IMR-90 (cell line): ENCODE measurements at regions not wholly inside any gene's neighbourhood (a gene's known extent, or its start where the extent isn't known, plus 50 kb on each side); places are given as distances from the start of the nearest gene placed in this dataset.
A peak's percentile ranks its signal among the peaks of the same experiment; 100 is the strongest.

ENCODE experiments used
- ATAC-seq: fragments of 200-7000 bp; cut with Tn5 transposase; 2 replicates; pipeline ENCODE4 v1.9.1; 2020; ENCODE audit warnings: low read depth, mild to moderate bottlenecking, moderate library complexity
- BruUV-seq: library from RNA; stranded (reverse); fragments of 400-500 nt; replicated peaks from 2 replicates; lab custom pipeline; 2021; lab: Mats Ljungman, UMichigan
- CTCF ChIA-PET: fragments of 300-600 bp; formaldehyde crosslinking; extraction: SDS; loops from one replicate; lab custom pipeline; 2021; ENCODE audit warnings: antibody characterized with exemption; lab: Yijun Ruan, JAX
- POLR2A ChIA-PET: fragments of 300-600 bp; sonication (Branson Sonifier 250); formaldehyde crosslinking; loops from one replicate; lab custom pipeline; 2022; ENCODE audit warnings: antibody characterized with exemption; ENCODE audit not compliant: unreplicated experiment; lab: Charles Lee
- DNase-seq: peaks from one replicate; pipeline ENCODE4 v3.0.0; 2013
- H2AFZ ChIP-seq: replicated peaks from 2 replicates; pipeline ENCODE3; 2013; ENCODE audit warnings: low read length, mild to moderate bottlenecking; ENCODE audit not compliant: poor library complexity
- H2AK5ac ChIP-seq: 2 replicates; pipeline ENCODE4 v1.6.1; 2013; ENCODE audit warnings: low read depth, low read length, inconsistent platforms
- H2AK9ac ChIP-seq: replicated peaks from 2 replicates; pipeline ENCODE3; 2013; ENCODE audit warnings: mild to moderate bottlenecking, low read depth, low read length, moderate library complexity; ENCODE audit not compliant: poor library complexity
- H2BK120ac ChIP-seq: 2 replicates; pipeline ENCODE4 v1.6.1; 2013; ENCODE audit warnings: low read depth, low read length, inconsistent platforms
- H2BK15ac ChIP-seq: 3 replicates; pipeline ENCODE4 v1.6.1; 2013; ENCODE audit warnings: low read depth, low read length, inconsistent platforms
- H2BK20ac ChIP-seq: 2 replicates; pipeline ENCODE4 v1.6.1; 2013; ENCODE audit warnings: low read depth, mild to moderate bottlenecking, inconsistent platforms, low read length, moderate library complexity
- H2BK5ac ChIP-seq: 2 replicates; pipeline ENCODE4 v1.6.1; 2013; ENCODE audit warnings: mild to moderate bottlenecking, low read depth, low read length, inconsistent platforms; ENCODE audit not compliant: poor library complexity, severe bottlenecking
- H3K14ac ChIP-seq: replicated peaks from 2 replicates; pipeline ENCODE4 v1.6.1; 2013; ENCODE audit warnings: low read depth, low read length, inconsistent platforms
- H3K18ac ChIP-seq: 2 replicates; pipeline ENCODE4 v1.6.1; 2013; ENCODE audit warnings: low read depth, low read length, control low read depth
- H3K23ac ChIP-seq: 2 replicates; pipeline ENCODE4 v1.6.1; 2013; ENCODE audit warnings: low read depth, low read length, inconsistent platforms
- H3K27ac ChIP-seq: 2 replicates; pipeline ENCODE4 v1.5.1; 2013; ENCODE audit warnings: mild to moderate bottlenecking, control low read depth, low read length; ENCODE audit not compliant: insufficient read depth
- H3K27me3 ChIP-seq: 2 replicates; pipeline ENCODE4 v1.6.1; 2013; ENCODE audit warnings: low read length; ENCODE audit not compliant: control insufficient read depth, insufficient read depth
- H3K36me3 ChIP-seq: 2 replicates; pipeline ENCODE4 v1.6.1; 2013; ENCODE audit warnings: low read length, mixed read lengths; ENCODE audit not compliant: control insufficient read depth, insufficient read depth
- H3K4ac ChIP-seq: 2 replicates; pipeline ENCODE4 v1.6.1; 2013; ENCODE audit warnings: low read depth, low read length, inconsistent platforms
- H3K4me1 ChIP-seq: 2 replicates; pipeline ENCODE4 v1.6.1; 2013; ENCODE audit warnings: low read length, mixed read lengths; ENCODE audit not compliant: control insufficient read depth, insufficient read depth
- H3K4me2 ChIP-seq: 2 replicates; pipeline ENCODE4 v1.6.1; 2013; ENCODE audit warnings: low read depth, mild to moderate bottlenecking, control low read depth, low read length, moderate library complexity
- H3K4me3 ChIP-seq: 2 replicates; pipeline ENCODE4 v1.5.1; 2013; ENCODE audit warnings: low read depth, mild to moderate bottlenecking, control low read depth, low read length, moderate library complexity; ENCODE audit not compliant: insufficient read depth
- H3K56ac ChIP-seq: 2 replicates; pipeline ENCODE4 v1.6.1; 2013; ENCODE audit warnings: low read length, inconsistent platforms; ENCODE audit not compliant: insufficient read depth; ENCODE audit errors: extremely low read depth
- H3K79me1 ChIP-seq, 2 experiments: 2 replicates each; pipeline ENCODE4 v1.6.1; 2013; ENCODE audit warnings: low read length in 2 of 2, inconsistent platforms in 1 of 2, low read depth in 1 of 2
- H3K9ac ChIP-seq: 2 replicates; pipeline ENCODE4 v1.6.1; 2013; ENCODE audit warnings: low read depth, low read length, control low read depth
- H3K9me1 ChIP-seq: 2 replicates; pipeline ENCODE4 v1.6.1; 2013; ENCODE audit warnings: low read length, inconsistent platforms; ENCODE audit not compliant: insufficient read depth
- H3K9me3 ChIP-seq: 2 replicates; pipeline ENCODE4 v1.6.1; 2013; ENCODE audit warnings: low read length; ENCODE audit not compliant: control insufficient read depth, insufficient read depth
- H4K20me1 ChIP-seq: 2 replicates; pipeline ENCODE4 v1.6.1; 2013; ENCODE audit warnings: low read length, inconsistent platforms; ENCODE audit not compliant: insufficient read depth
- H4K5ac ChIP-seq: 2 replicates; pipeline ENCODE4 v1.6.1; 2013; ENCODE audit warnings: mild to moderate bottlenecking, low read depth, low read length, control low read depth
- H4K8ac ChIP-seq, 2 experiments: 2 replicates each; pipeline ENCODE4 v1.6.1; 2013; ENCODE audit warnings: low read depth in 2 of 2, low read length in 2 of 2, control low read depth in 1 of 2, inconsistent platforms in 1 of 2
- H4K91ac ChIP-seq: 2 replicates; pipeline ENCODE4 v1.6.1; 2013; ENCODE audit warnings: low read depth, low read length, inconsistent platforms; ENCODE audit not compliant: insufficient read depth
- CEBPB ChIP-seq: IDR thresholded peaks from 2 replicates; pipeline ENCODE4 v1.6.1; 2012; ENCODE audit warnings: low read depth, low read length, improper control_type of control experiment
- FOS ChIP-seq: fragments of 150-350 bp; IDR thresholded peaks from 2 replicates; pipeline ENCODE4 v1.6.1; 2016; ENCODE audit warnings: low read depth, low read length
- WGBS, 2 experiments: methylation state at CpG; one replicate each; pipeline versions ENCODE4 v1.1.5 to v1.1.7; 2013; ENCODE audit warnings: missing lambda C conversion rate in 2 of 2; ENCODE audit not compliant: insufficient read length in 1 of 2; ENCODE audit errors: extremely low coverage in 2 of 2; 5-methylcytosine and 5-hydroxymethylcytosine counted together
- dilution Hi-C: fragments of 300-500 bp; cut with HindIII; formaldehyde crosslinking; loops from one replicate; pipeline ENCODE4 v1.14.3; 2018; ENCODE audit warnings: low sequenced_read_pairs; ENCODE audit not compliant: unreplicated experiment
- in situ Hi-C: fragments of 300-500 bp; cut with MboI; formaldehyde crosslinking; loops from 3 replicates; pipeline ENCODE4 v1.14.3; 2019; ENCODE audit warnings: low sequenced_read_pairs, inconsistent platforms, mixed read lengths
- intact Hi-C: fragments of 100-400 bp; cut with micrococcal nuclease; formaldehyde crosslinking; loops from 2 replicates; pipeline ENCODE4 v1.10.0; 2022

GRCh38 chr6:4612636-4613171 is 163.5 kb upstream of the CDYL start:
- H2AFZ ChIP-seq = no peak overlapping the region
- H3K27ac ChIP-seq = no peak overlapping the region
- no peaks in the 10 kb centered on the region for H3K27me3 ChIP-seq
- H2BK15ac ChIP-seq = no peak overlapping the region
- TF ChIP-seq CEBPB = peak; percentile 57
- no peak for TF ChIP-seq FOS
- H4K8ac ChIP-seq = no peak overlapping the region
- H2BK20ac ChIP-seq = no peak overlapping the region
- ChIA-PET CTCF (no interaction called here), POLR2A (no interaction called here)
- no peak overlapping the region for H3K9ac ChIP-seq
- no peaks in the 10 kb centered on the region for H3K36me3 ChIP-seq
- 0 out of 2 replicates have a peak, but pooled peaks cover 6% of the 10 kb centered on the region for H3K9me1 ChIP-seq
- peaks cover 6% of the 10 kb centered on the region; the same call in 1 of the 2 replicates for H3K4me1 ChIP-seq
- no peak overlapping the region for H3K4ac ChIP-seq
- H3K9me3 ChIP-seq = no peaks in the 10 kb centered on the region
- H3K23ac ChIP-seq = no peak overlapping the region
- no peaks in the 10 kb centered on the region for H4K20me1 ChIP-seq
- no peak overlapping the region for H2AK9ac ChIP-seq
- intact Hi-C loops (no loop called here), in situ Hi-C loops (no loop called here), dilution Hi-C loops (no loop called here)
- H4K91ac ChIP-seq = no peak overlapping the region
- no peak overlapping the region for H3K56ac ChIP-seq
- H3K4me2 ChIP-seq = no peak overlapping the region
- H3K14ac ChIP-seq = no peak overlapping the region
- ATAC-seq (no peak), DNase-seq (peak; percentile 32)
- BruUV-seq = no TSS peak
- H3K18ac ChIP-seq = no peak overlapping the region
- no peak overlapping the region for H2AK5ac ChIP-seq
- no peaks in the 10 kb centered on the region for H3K79me1 ChIP-seq
- no peak overlapping the region for H2BK5ac ChIP-seq
- 73% methylated on average over 2 of the region's 5 CpGs; no CpG with 5 or more reads in 1 of the 2 experiments for WGBS, 2 experiments
- H3K4me3 ChIP-seq = no peak overlapping the region
- no peak overlapping the region for H4K5ac ChIP-seq
- H2BK120ac ChIP-seq = no peak overlapping the region
